Right lobe of liver (tissue), 6 donors: ENCODE measurements at regions not wholly inside any gene's neighbourhood (a gene's known extent, or its start where the extent isn't known, plus 50 kb on each side); places are given as distances from the start of the nearest gene placed in this dataset.

Experiments
- ATAC-seq, 4 donors: fragments of 200-7000 bp; cut with Tn5 transposase; one replicate each; pipeline ENCODE4 v1.9.1; 2020; ENCODE audit warnings: mild to moderate bottlenecking in 4 of 4, moderate library complexity in 4 of 4
- DNase-seq, 3 donors: peaks; one replicate each; pipeline ENCODE4 v3.0.0-alpha.2; 2020
- H3K27ac ChIP-seq, 3 donors: fragments of 200-600 bp; one replicate each; pipeline ENCODE4 v1.8.0; 2022
- H3K27me3 ChIP-seq, 2 donors: fragments of 200-600 bp; one replicate each; pipeline ENCODE4 v1.8.0; 2022
- H3K36me3 ChIP-seq, 4 donors: fragments of 200-600 bp; sonication (generic) in 1 of 4; one replicate each; pipeline versions ENCODE4 v1.5.1 to v1.8.0; 2017 to 2022; ENCODE audit warnings: control low read depth in 1 of 4
- H3K4me1 ChIP-seq, 4 donors: fragments of 200-600 bp; sonication (generic) in 1 of 4; one replicate each; pipeline versions ENCODE4 v1.5.1 to v1.8.0; 2017 to 2022; ENCODE audit warnings: control low read depth in 1 of 4
- H3K4me3 ChIP-seq, 3 donors: fragments of 200-600 bp; one replicate each; pipeline ENCODE4 v1.8.0; 2022
- H3K9me3 ChIP-seq, 4 donors: fragments of 200-600 bp; sonication (generic) in 1 of 4; one replicate each; pipeline versions ENCODE4 v1.5.1 to v1.8.0; 2017 to 2022; ENCODE audit warnings: control low read depth in 1 of 4
- POLR2A ChIP-seq: fragments of 450-650 bp; IDR thresholded peaks from one replicate; pipeline ENCODE4 v1.6.1; 2017; ENCODE audit warnings: antibody characterized with exemption, mild to moderate bottlenecking
- WGBS: methylation state at CpG from one replicate; pipeline ENCODE4 v1.1.6; 2018; ENCODE audit warnings: low coverage, low lambda C conversion rate; ENCODE audit not compliant: insufficient coverage; ENCODE audit errors: missing lambda C conversion rate; 5-methylcytosine and 5-hydroxymethylcytosine counted together
- intact Hi-C, 2 donors: fragments of 100-400 bp; cut with DNase I; formaldehyde crosslinking; loops; one replicate each; pipeline versions ENCODE4 v1.11.2 to v1.14.1; 2022
- TF ChIP-seq, protein P1 (sequence below), 4 donors: fragments of 200-600 bp in 3 of 4; fragments of 450-650 bp in 1 of 4; IDR thresholded peaks; one replicate each; pipeline versions ENCODE4 v1.5.1 to v1.8.0; 2016 to 2022; ENCODE audit warnings: antibody characterized with exemption in 4 of 4, mild to moderate bottlenecking in 2 of 4
- donor health status: DM: no; HTN: yes; CAD: no.
- donor health status: DM: no; HTN: no; CAD: no.
- donor health status: DM: no; HTN: no; CAD: no.
- donor health status: DM: no; HTN: yes; CAD: no.
- donor health status: DM: no; HTN: yes; CAD: no.

DNA sequence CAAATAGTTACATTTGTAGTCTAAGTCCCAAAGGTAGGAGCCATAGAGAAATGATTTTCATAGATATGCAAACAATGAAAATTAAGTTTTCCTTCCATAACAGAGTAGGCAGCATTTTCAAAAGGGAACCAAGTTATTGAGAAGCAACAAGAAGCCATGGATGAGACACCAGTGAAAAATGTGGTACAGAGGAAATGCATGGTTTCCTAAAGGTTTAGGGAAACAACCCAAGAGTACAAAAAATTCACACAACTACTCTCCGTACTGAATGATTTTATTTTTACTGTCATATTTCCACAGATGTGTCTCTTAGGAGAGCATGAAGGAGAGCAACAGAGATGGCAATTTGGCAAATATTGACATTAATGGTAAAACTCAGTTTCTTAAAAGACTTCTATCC, 1408.9 kb upstream of the PCDH7 start:
- Histone ChIP-seq H3K27me3 (no peaks in the 10 kb centered on the region), H3K4me1 (peaks cover 0 to 9% (median 4%) of the 10 kb centered on the region in 4 donors), H3K9me3 (no peaks in the 10 kb centered on the region), H3K36me3 (no peaks in the 10 kb centered on the region), H3K27ac (no peak overlapping the region), H3K4me3 (no peak overlapping the region)
- no peak for DNase-seq
- intact Hi-C loops: no loop called here
- no peak for TF ChIP-seq POLR2A
- TF ChIP-seq, protein P1, sequence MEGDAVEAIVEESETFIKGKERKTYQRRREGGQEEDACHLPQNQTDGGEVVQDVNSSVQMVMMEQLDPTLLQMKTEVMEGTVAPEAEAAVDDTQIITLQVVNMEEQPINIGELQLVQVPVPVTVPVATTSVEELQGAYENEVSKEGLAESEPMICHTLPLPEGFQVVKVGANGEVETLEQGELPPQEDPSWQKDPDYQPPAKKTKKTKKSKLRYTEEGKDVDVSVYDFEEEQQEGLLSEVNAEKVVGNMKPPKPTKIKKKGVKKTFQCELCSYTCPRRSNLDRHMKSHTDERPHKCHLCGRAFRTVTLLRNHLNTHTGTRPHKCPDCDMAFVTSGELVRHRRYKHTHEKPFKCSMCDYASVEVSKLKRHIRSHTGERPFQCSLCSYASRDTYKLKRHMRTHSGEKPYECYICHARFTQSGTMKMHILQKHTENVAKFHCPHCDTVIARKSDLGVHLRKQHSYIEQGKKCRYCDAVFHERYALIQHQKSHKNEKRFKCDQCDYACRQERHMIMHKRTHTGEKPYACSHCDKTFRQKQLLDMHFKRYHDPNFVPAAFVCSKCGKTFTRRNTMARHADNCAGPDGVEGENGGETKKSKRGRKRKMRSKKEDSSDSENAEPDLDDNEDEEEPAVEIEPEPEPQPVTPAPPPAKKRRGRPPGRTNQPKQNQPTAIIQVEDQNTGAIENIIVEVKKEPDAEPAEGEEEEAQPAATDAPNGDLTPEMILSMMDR (IDR thresholded peaks at IDR 0.05): no peak
- 31% methylated on average over 1 of the region's 1 CpG for WGBS
- no peak for ATAC-seq

DNA sequence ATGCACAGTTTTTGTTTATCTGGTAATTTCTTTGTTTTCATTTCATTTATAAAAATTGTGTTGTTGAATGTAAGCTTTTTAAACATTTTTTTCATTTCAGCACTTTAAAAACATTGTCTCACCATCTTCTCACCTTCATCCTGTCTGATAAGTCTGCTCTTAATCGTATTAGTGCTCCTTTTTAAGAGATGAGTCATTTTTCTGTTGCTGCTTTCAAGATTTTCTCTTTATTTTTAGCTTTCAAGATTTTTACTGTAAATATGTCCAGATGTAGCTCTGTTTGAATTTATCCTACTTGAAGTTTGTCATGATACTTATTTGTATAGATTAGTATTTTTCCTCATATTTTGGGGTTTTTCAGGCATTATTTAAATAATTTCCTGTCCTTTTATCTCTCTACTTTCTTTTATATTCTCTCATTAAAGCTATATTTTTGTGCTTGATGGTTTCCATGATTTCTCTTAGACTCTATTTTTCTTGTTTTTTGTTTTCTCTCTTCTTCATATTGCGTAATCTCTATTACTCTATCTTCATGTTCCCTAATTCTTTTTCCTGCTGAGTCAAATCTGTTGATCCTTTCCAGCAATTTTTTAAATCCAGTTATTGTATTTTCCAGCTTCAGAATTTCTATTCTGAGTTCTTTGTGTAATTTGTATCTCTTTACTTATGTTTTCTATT, 1400.4 kb upstream of the PCDH7 start:
- ATAC-seq: no peak
- WGBS: 86% methylated on average over 2 of the region's 2 CpGs

DNA sequence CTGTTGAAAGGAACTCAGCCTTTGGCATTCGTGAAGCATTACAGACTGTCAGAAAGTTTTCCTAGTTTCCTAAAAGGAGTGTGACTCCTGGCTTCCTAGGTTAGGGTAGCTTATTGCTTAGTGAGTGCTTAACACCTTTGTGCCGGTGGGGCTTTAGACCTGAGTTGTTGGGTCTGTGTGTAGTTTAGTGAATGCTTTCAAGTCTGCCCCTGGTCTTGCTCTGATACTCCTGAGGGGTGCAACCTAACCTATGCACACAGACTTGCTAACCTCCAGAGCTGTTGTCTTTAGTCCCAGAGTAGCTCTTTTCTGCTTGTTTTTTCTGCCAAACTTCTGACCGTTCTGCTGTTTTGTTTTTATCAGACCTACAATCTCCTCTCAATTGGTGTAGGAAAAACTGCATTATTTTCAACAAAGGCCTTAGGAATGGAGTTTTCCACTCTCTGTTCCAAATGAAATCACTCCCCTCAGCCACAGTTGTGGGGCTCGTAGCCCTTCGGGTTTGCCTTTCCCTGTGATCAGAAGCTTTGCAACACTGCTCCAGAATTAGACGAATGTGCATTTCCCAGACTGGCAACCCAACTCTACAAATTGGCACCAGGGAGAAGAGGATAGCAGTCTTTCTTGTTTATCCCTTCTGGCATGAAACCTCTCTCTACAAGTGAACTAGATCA, 1399.1 kb upstream of the PCDH7 start:
- no peaks in the 10 kb centered on the region for H3K27me3 ChIP-seq
- H3K36me3 ChIP-seq: no peaks in the 10 kb centered on the region
- H3K27ac ChIP-seq: no peak overlapping the region
- intact Hi-C loops: no loop called here
- no peak for DNase-seq
- TF ChIP-seq, protein P1 (IDR thresholded peaks at IDR 0.05): no peak
- TF ChIP-seq POLR2A: no peak
- H3K4me3 ChIP-seq: no peak overlapping the region
- no peaks in the 10 kb centered on the region for H3K4me1 ChIP-seq
- H3K9me3 ChIP-seq: no peaks in the 10 kb centered on the region
- 55% methylated on average over 6 of the region's 6 CpGs for WGBS
- no peak for ATAC-seq

More for the DNA sequence above, 1400.4 kb upstream of the PCDH7 start:
- intact Hi-C loops: no loop called here
- H3K27me3 ChIP-seq: no peaks in the 10 kb centered on the region
- no peak for DNase-seq
- H3K36me3 ChIP-seq: no peaks in the 10 kb centered on the region
- no peaks in the 10 kb centered on the region for H3K9me3 ChIP-seq
- H3K27ac ChIP-seq: no peak overlapping the region
- H3K4me3 ChIP-seq: no peak overlapping the region
- TF ChIP-seq, protein P1 (IDR thresholded peaks at IDR 0.05): no peak
- TF ChIP-seq POLR2A: no peak
- H3K4me1 ChIP-seq: no peaks in the 10 kb centered on the region

DNA sequence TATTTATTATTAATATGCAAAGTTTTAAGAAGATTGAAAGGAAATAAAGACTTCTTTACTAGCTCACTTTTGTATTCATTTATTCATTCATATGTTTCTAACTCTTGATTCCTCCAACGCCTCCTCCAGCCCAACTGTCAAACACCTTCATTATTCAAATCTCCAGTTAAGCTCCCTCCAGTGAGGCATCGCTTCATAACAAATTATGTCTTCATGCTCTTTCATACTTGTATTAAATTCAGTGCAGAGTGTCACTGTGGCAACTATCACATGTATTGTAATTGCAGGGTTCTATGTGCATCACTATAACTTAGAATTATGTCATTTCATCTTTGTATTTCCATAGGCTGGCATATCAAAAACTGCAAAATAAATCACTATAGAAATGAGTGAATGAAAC, 1394.2 kb upstream of the PCDH7 start:
- WGBS: 81% methylated on average over 2 of the region's 2 CpGs
- no peak for DNase-seq
- no peak for TF ChIP-seq POLR2A
- TF ChIP-seq, protein P1 (IDR thresholded peaks at IDR 0.05): no peak
- Histone ChIP-seq H3K27me3 (no peaks in the 10 kb centered on the region), H3K4me3 (no peak overlapping the region), H3K27ac (no peak overlapping the region), H3K9me3 (no peaks in the 10 kb centered on the region), H3K4me1 (no peaks in the 10 kb centered on the region), H3K36me3 (no peaks in the 10 kb centered on the region)
- intact Hi-C loops: no loop called here
- no peak for ATAC-seq
